ENCODE measurements at regions not wholly inside any gene's neighbourhood (a gene's known extent, or its start where the extent isn't known, plus 50 kb on each side); places are given as distances from the start of the nearest gene placed in this dataset.

GRCh38 chr1:212525479-212526110 is 83.0 kb upstream of the ATF3 start:
- TF ChIP-seq JUND (IDR thresholded peaks at IDR 0.05) (no peak), CTCF (IDR thresholded peaks at IDR 0.05; ENCODE audit: low read depth, low read length, missing input control) (no peak), RXRA (IDR thresholded peaks at IDR 0.05) (no peak), MAX (IDR thresholded peaks at IDR 0.05) (no peak), FOXA1 (IDR thresholded peaks at IDR 0.05) (no peak), RAD21 (IDR thresholded peaks at IDR 0.05) (no peak), YY1 (IDR thresholded peaks at IDR 0.05) (no peak), GABPA (IDR thresholded peaks at IDR 0.05 in 1 of 2, conservative IDR thresholded peaks at IDR 0.05 in 1 of 2) (no peak), TAF1 (conservative IDR thresholded peaks at IDR 0.05) (no peak), EGR1 (IDR thresholded peaks at IDR 0.05; ENCODE audit: low read depth in 2 of 2) (no peak), ZBTB33 (IDR thresholded peaks at IDR 0.05) (no peak)
- TF ChIP-seq, protein P1, sequence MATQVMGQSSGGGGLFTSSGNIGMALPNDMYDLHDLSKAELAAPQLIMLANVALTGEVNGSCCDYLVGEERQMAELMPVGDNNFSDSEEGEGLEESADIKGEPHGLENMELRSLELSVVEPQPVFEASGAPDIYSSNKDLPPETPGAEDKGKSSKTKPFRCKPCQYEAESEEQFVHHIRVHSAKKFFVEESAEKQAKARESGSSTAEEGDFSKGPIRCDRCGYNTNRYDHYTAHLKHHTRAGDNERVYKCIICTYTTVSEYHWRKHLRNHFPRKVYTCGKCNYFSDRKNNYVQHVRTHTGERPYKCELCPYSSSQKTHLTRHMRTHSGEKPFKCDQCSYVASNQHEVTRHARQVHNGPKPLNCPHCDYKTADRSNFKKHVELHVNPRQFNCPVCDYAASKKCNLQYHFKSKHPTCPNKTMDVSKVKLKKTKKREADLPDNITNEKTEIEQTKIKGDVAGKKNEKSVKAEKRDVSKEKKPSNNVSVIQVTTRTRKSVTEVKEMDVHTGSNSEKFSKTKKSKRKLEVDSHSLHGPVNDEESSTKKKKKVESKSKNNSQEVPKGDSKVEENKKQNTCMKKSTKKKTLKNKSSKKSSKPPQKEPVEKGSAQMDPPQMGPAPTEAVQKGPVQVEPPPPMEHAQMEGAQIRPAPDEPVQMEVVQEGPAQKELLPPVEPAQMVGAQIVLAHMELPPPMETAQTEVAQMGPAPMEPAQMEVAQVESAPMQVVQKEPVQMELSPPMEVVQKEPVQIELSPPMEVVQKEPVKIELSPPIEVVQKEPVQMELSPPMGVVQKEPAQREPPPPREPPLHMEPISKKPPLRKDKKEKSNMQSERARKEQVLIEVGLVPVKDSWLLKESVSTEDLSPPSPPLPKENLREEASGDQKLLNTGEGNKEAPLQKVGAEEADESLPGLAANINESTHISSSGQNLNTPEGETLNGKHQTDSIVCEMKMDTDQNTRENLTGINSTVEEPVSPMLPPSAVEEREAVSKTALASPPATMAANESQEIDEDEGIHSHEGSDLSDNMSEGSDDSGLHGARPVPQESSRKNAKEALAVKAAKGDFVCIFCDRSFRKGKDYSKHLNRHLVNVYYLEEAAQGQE (IDR thresholded peaks at IDR 0.05) = no peak

Data from liver (tissue), 3 donors.